Gastrocnemius medialis (tissue), 4 donors: ENCODE measurements at regions not wholly inside any gene's neighbourhood (a gene's known extent, or its start where the extent isn't known, plus 50 kb on each side); places are given as distances from the start of the nearest gene placed in this dataset.
"Not testable (repeated sequence)": the region's sequence is repeated elsewhere in the genome, so short reads cannot be mapped to it uniquely, and the experiment has no call there.

Experiments
- ATAC-seq, 2 donors: fragments of 150-250 bp; one replicate each; pipeline ENCODE4 v1.9.1; 2016
- DNase-seq, 2 donors: peaks; one replicate each; pipeline ENCODE4 v3.0.0-alpha.2; 2019
- H3K27ac ChIP-seq, 4 donors: fragments of 200-600 bp; sonication (generic); 1 replicate in 1 of 4; 2 replicates in 3 of 4; pipeline ENCODE4 v1.5.1; 2016 to 2018; ENCODE audit warnings: mild to moderate bottlenecking in 2 of 4, moderate library complexity in 1 of 4
- H3K27me3 ChIP-seq, 3 donors: fragments of 200-600 bp; sonication (generic) in 2 of 3; 1 replicate in 1 of 3; 2 replicates in 2 of 3; pipeline versions ENCODE4 v1.5.1 to v1.6.0; 2016 to 2019; ENCODE audit warnings: mild to moderate bottlenecking in 1 of 3, moderate library complexity in 1 of 3
- H3K36me3 ChIP-seq, 2 donors: fragments of 200-600 bp; sonication (generic) in 1 of 2; one replicate each; pipeline ENCODE4 v1.5.1; 2017 to 2018
- H3K4me1 ChIP-seq, 2 donors: fragments of 200-600 bp; sonication (generic) in 1 of 2; one replicate each; pipeline ENCODE4 v1.5.1; 2016 to 2017; ENCODE audit warnings: mild to moderate bottlenecking in 2 of 2
- H3K4me3 ChIP-seq, 4 donors: fragments of 200-600 bp; sonication (generic) in 3 of 4; 1 replicate in 1 of 4; 2 replicates in 3 of 4; pipeline ENCODE4 v1.5.1; 2016 to 2019; ENCODE audit warnings: mild to moderate bottlenecking in 2 of 4
- H3K9me3 ChIP-seq, 3 donors: fragments of 200-600 bp; sonication (generic) in 2 of 3; 1 replicate in 1 of 3; 2 replicates in 2 of 3; pipeline ENCODE4 v1.5.1; 2016 to 2019
- POLR2A ChIP-seq, 2 donors: fragments of 450-650 bp; IDR thresholded peaks; one replicate each; pipeline ENCODE4 v1.6.1; 2017; ENCODE audit warnings: antibody characterized with exemption in 2 of 2, mild to moderate bottlenecking in 2 of 2, moderate library complexity in 2 of 2
- in situ Hi-C, 4 donors: fragments of 200-750 bp; cut with MboI; loops; one replicate each; pipeline versions ENCODE4 v1.15.0 to v1.8.0; 2017; ENCODE audit warnings: low sequenced_read_pairs in 4 of 4
- intact Hi-C: fragments of 100-400 bp; cut with DNase I; formaldehyde crosslinking; loops from one replicate; pipeline ENCODE4 v1.15.1; 2023; ENCODE audit warnings: low total_unique reads
- TF ChIP-seq, protein P1 (sequence below), 5 experiments: fragments of 450-650 bp in 3 of 5; fragments of 200-600 bp in 2 of 5; sonication (generic) in 2 of 5; IDR thresholded peaks in 4 of 5; conservative IDR thresholded peaks in 1 of 5; 1 replicate in 4 of 5; 2 replicates in 1 of 5; pipeline ENCODE4 v1.5.1; 2016 to 2019; ENCODE audit warnings: antibody characterized with exemption in 5 of 5, mild to moderate bottlenecking in 3 of 5, moderate library complexity in 3 of 5

DNA sequence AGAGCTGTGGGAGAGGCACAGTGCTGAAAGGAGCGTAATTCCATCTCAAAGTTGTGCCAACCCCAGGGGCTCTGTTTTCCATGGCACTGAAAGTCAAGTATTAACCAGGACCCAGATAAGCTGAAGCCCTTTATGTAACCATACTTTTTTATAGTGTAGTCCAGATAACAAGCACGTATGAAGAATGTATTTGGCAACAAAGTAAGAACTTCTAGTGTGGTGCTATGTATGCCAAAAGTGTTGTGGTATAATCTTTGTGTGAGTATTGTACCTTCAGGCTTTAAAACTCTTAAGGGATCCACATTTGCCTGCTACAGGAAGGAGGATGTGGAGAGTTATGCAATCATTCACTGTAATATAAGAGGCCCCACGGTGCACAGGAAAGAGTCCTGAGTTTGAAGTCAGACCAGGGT is 129.4 kb downstream of the IBTK start:
- no peak overlapping the region for H3K4me3 ChIP-seq
- DNase-seq (no peak), ATAC-seq (no peak)
- in situ Hi-C loops, result no loop called here
- no peaks in the 10 kb centered on the region for H3K4me1 ChIP-seq
- no peaks in the 10 kb centered on the region for H3K36me3 ChIP-seq
- H3K27ac ChIP-seq, result no peak overlapping the region
- no peaks in the 10 kb centered on the region for H3K9me3 ChIP-seq
- no peaks in the 10 kb centered on the region for H3K27me3 ChIP-seq
- TF ChIP-seq, protein P1, sequence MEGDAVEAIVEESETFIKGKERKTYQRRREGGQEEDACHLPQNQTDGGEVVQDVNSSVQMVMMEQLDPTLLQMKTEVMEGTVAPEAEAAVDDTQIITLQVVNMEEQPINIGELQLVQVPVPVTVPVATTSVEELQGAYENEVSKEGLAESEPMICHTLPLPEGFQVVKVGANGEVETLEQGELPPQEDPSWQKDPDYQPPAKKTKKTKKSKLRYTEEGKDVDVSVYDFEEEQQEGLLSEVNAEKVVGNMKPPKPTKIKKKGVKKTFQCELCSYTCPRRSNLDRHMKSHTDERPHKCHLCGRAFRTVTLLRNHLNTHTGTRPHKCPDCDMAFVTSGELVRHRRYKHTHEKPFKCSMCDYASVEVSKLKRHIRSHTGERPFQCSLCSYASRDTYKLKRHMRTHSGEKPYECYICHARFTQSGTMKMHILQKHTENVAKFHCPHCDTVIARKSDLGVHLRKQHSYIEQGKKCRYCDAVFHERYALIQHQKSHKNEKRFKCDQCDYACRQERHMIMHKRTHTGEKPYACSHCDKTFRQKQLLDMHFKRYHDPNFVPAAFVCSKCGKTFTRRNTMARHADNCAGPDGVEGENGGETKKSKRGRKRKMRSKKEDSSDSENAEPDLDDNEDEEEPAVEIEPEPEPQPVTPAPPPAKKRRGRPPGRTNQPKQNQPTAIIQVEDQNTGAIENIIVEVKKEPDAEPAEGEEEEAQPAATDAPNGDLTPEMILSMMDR (IDR thresholded peaks at IDR 0.05 in 4 of 5, conservative IDR thresholded peaks at IDR 0.05 in 1 of 5), result no peak
- TF ChIP-seq POLR2A (IDR thresholded peaks at IDR 0.05), result no peak
- intact Hi-C loops, result no loop called here

DNA sequence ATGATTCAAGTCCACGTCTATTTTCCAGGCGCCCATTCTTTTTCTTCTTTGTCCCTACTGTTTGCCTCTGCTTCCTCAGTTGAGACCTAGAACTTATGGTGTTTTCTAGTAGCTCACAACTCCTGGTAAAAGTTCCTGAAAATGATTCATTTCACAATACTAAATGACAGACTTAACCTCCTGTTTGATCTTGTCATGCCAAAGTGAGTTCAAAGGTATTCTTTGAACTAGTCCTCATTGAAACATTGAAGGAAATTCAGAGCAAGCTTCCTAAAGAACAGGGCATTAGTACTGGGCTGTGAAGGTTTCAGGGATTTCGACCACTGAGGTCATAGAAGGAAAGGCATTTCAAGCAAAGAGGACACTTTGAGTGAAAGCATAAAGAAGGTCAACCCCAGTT is 132.8 kb downstream of the IBTK start:
- Histone ChIP-seq H3K27me3 (no peaks in the 10 kb centered on the region), H3K4me1 (no peaks in the 10 kb centered on the region), H3K4me3 (no peak overlapping the region), H3K36me3 (no peaks in the 10 kb centered on the region), H3K9me3 (no peaks in the 10 kb centered on the region), H3K27ac (no peak overlapping the region)
- in situ Hi-C loops (no loop called here), intact Hi-C loops (no loop called here)
- DNase-seq, result no peak
- ATAC-seq, result no peak
- no peak for TF ChIP-seq POLR2A (IDR thresholded peaks at IDR 0.05)
- TF ChIP-seq, protein P1 (IDR thresholded peaks at IDR 0.05 in 4 of 5, conservative IDR thresholded peaks at IDR 0.05 in 1 of 5), result no peak

DNA sequence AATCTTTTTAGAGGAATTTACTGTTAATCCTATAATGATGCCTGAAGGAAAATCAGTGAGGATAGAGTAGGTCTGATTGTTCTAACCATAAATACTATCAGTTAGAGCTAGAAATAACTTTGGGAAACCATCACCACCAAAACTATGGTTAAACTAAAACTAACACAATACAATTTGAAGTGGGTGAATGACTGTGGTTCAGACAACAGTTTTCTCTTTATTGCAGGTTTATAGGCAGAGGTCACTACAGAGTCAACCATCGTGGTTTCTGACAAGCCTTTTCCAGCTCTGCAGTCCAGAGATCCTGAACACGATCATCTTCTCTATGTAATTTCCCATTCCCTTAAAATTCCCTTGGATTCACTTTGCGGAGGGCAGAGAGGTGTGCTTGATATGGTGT is 134.3 kb downstream of the IBTK start:
- in situ Hi-C loops, result no loop called here
- TF ChIP-seq POLR2A (IDR thresholded peaks at IDR 0.05), result no peak
- TF ChIP-seq, protein P1 (IDR thresholded peaks at IDR 0.05 in 4 of 5, conservative IDR thresholded peaks at IDR 0.05 in 1 of 5), result no peak
- H3K27ac ChIP-seq, result no peak overlapping the region

DNA sequence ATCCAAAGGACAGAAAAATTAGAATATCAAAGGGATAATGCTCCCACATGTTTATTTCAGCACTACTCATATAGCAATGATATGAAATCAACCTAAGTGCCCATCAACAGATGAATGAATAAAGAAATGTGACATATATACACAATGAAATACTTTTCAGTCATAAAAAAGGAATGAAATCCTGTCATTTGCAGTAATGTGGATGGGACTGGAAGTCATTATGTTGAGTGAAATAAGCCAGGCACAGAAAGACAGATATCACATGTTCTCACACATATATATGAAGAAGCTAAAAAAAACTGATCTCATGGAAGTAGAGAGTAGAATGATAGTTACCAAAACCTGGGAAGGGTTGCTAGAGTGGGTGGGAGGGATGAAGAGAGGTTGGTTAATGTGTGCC is 135.7 kb downstream of the IBTK start:
- Histone ChIP-seq H3K27me3 (no peaks in the 10 kb centered on the region), H3K36me3 (no peaks in the 10 kb centered on the region), H3K4me3 (no peak overlapping the region), H3K4me1 (no peaks in the 10 kb centered on the region), H3K27ac (no peak overlapping the region), H3K9me3 (no peaks in the 10 kb centered on the region)
- ATAC-seq, result no peak
- no peak for DNase-seq
- TF ChIP-seq, protein P1 (IDR thresholded peaks at IDR 0.05 in 4 of 5, conservative IDR thresholded peaks at IDR 0.05 in 1 of 5), result no peak
- no peak for TF ChIP-seq POLR2A (IDR thresholded peaks at IDR 0.05)
- intact Hi-C loops, result no loop called here
- in situ Hi-C loops, result no loop called here

More for the DNA sequence above, 134.3 kb downstream of the IBTK start:
- no peak overlapping the region for H3K4me3 ChIP-seq
- no peaks in the 10 kb centered on the region for H3K27me3 ChIP-seq
- intact Hi-C loops, result no loop called here
- no peak for ATAC-seq
- no peaks in the 10 kb centered on the region for H3K36me3 ChIP-seq
- no peak for DNase-seq
- no peaks in the 10 kb centered on the region for H3K4me1 ChIP-seq
- H3K9me3 ChIP-seq, result no peaks in the 10 kb centered on the region

DNA sequence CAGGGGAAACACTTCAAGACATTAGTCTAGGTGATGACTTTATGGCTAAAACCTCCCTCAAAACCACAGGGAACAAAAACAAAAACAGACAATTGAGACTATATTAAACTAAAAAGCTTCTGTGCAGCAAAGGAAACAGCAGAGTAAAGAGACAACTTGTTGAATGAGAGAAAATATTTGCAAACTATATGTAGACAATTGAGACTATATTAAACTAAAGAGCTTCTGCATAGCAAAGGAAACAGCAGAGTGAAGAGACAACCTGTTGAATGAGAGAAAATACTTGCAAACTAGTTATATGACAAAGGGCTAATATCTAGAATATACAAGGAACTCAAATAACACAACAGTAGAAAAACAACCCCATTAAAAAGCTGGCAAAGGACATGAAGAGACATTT is 136.4 kb downstream of the IBTK start:
- in situ Hi-C loops (no loop called here), intact Hi-C loops (no loop called here)
- Histone ChIP-seq H3K27me3 (no peaks in the 10 kb centered on the region), H3K4me1 (no peaks in the 10 kb centered on the region), H3K27ac (no peak overlapping the region), H3K4me3 (no peak overlapping the region), H3K36me3 (no peaks in the 10 kb centered on the region), H3K9me3 (no peaks in the 10 kb centered on the region)
- DNase-seq (no peak), ATAC-seq (no peak)
- TF ChIP-seq, protein P1 (IDR thresholded peaks at IDR 0.05 in 4 of 5, conservative IDR thresholded peaks at IDR 0.05 in 1 of 5), result no peak
- TF ChIP-seq POLR2A (IDR thresholded peaks at IDR 0.05), result no peak

DNA sequence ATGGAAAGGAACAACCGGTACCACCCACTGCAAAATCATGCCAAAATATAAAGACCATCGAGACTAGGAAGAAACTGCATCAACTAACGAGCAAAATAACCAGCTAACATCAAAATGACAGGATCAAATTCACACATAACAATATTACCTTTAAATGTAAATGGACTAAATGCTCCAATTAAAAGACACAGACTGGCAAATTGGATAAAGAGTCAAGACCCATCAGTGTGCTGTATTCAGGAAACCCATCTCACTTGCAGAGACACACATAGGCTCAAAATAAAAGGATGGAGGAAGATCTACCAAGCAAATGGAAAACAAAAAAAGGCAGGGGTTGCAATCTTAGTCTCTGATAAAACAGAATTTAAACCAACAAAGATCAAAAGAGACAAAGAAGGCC is 144.4 kb downstream of the IBTK start:
- H3K27me3 ChIP-seq, H3K4me1 ChIP-seq, H3K9me3 ChIP-seq, ATAC-seq, H3K27ac ChIP-seq, in situ Hi-C loops, H3K4me3 ChIP-seq, intact Hi-C loops, DNase-seq, H3K36me3 ChIP-seq: not testable (repeated sequence)

DNA sequence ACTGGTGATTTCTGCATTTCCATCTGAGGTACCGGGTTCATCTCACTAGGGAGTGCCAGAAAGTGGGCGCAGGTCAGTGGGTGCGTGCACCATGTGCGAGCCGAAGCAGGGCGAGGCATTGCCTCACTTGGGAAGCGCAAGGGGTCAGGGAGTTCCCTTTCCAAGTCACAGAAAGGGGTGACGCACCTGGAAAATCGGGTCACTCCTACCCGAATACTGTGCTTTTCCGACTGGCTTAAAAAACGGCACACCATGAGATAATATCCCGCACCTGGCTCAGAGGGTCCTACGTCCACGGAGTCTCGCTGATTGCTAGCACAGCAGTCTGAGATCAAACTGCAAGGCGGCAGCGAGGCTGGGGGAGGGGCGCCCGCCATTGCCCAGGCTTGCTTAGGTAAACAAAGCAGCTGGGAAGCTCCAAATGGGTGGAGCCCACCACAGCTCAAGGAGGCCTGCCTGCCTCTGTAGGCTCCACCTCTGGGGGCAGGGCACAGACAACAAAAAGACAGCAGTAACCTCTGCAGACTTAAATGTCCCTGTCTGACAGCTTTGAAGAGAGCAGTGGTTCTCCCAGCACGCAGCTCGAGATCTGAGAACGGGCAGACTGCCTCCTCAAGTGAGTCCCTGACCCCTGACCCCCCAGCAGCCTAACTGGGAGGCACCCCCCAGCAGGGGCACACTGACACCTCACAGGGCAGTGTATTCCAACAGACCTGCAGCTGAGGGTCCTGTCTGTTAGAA is 146.0 kb downstream of the IBTK start:
- H3K27me3 ChIP-seq, H3K4me1 ChIP-seq, H3K9me3 ChIP-seq, H3K4me3 ChIP-seq, in situ Hi-C loops, intact Hi-C loops, ATAC-seq, DNase-seq, H3K27ac ChIP-seq, H3K36me3 ChIP-seq: not testable (repeated sequence)
